SKM-1 treated with dmso at 0.1 percent for 144 hours (cell line): ENCODE measurements at regions not wholly inside any gene's neighbourhood (a gene's known extent, or its start where the extent isn't known, plus 50 kb on each side); places are given as distances from the start of the nearest gene placed in this dataset.

Experiments
- DNase-seq: peaks from one replicate; lab custom pipeline; 2025; ENCODE audit not compliant: unreplicated experiment; lab: John Stamatoyannopoulos, UW

- DNase-seq, result no peak
These were observed 135.9 kb downstream of the PAH start for GRCh38 chr12:102781117-102781516.

GRCh38 chr12:102776041-102776440, 141.0 kb downstream of the PAH start:
- DNase-seq, result no peak

- peak; percentile 1 for DNase-seq
These were observed 147.6 kb downstream of the PAH start for GRCh38 chr12:102769323-102769916.

GRCh38 chr12:102766961-102767360, 150.1 kb downstream of the PAH start:
- no peak for DNase-seq

- no peak for DNase-seq
These were observed 151.3 kb downstream of the PAH start for GRCh38 chr12:102765736-102766135.

- no peak for DNase-seq
These were observed 153.6 kb downstream of the PAH start for GRCh38 chr12:102763471-102763870.

- no peak for DNase-seq
These were observed 154.0 kb downstream of the PAH start for GRCh38 chr12:102763061-102763460.

- DNase-seq, result no peak
These were observed 156.7 kb downstream of the PAH start for GRCh38 chr12:102760322-102760721.

GRCh38 chr12:102759466-102759865, 157.6 kb downstream of the PAH start:
- DNase-seq, result no peak

- no peak for DNase-seq
These were observed 159.2 kb downstream of the PAH start for GRCh38 chr12:102757882-102758226.

GRCh38 chr12:102757154-102757881, 159.7 kb downstream of the PAH start:
- DNase-seq, result no peak

- DNase-seq, result no peak
These were observed 160.5 kb downstream of the PAH start for GRCh38 chr12:102756530-102756929.

GRCh38 chr12:102755266-102755665, 161.8 kb downstream of the PAH start:
- no peak for DNase-seq

- no peak for DNase-seq
These were observed 163.2 kb downstream of the PAH start for GRCh38 chr12:102753802-102754201.

GRCh38 chr12:102748704-102749103, 168.3 kb downstream of the PAH start:
- no peak for DNase-seq

- DNase-seq, result no peak
These were observed 170.1 kb downstream of the PAH start for GRCh38 chr12:102746963-102747362.

GRCh38 chr12:102745971-102746600, 171.0 kb downstream of the PAH start:
- no peak for DNase-seq

- DNase-seq, result no peak
These were observed 175.8 kb downstream of the PAH start for GRCh38 chr12:102741196-102741595.

GRCh38 chr12:102740141-102740955, 176.7 kb downstream of the PAH start:
- no peak for DNase-seq

- no peak for DNase-seq
These were observed 180.7 kb downstream of the PAH start for GRCh38 chr12:102736328-102736727.

- no peak for DNase-seq
These were observed 181.9 kb downstream of the PAH start for GRCh38 chr12:102735104-102735503.

- no peak for DNase-seq
These were observed 186.0 kb downstream of the PAH start for GRCh38 chr12:102730996-102731395.
